ENCODE measurements at regions not wholly inside any gene's neighbourhood (a gene's known extent, or its start where the extent isn't known, plus 50 kb on each side); places are given as distances from the start of the nearest gene placed in this dataset.

GRCh38 chr2:220366765-220367164, 739.3 kb downstream of the SLC4A3 start:
- no peak for TF ChIP-seq CTCF (IDR thresholded peaks at IDR 0.05; ENCODE audit: poor library complexity, severe bottlenecking)
- no peak for TF ChIP-seq MXI1 (conservative IDR thresholded peaks at IDR 0.05; ENCODE audit: poor library complexity, severe bottlenecking)
- no peak for TF ChIP-seq EZH2 (IDR thresholded peaks at IDR 0.05; ENCODE audit: borderline replicate concordance, insufficient read depth, low read length, poor library complexity, severe bottlenecking)
- no peak for TF ChIP-seq SMC3 (conservative IDR thresholded peaks at IDR 0.05; ENCODE audit: poor library complexity)
- no peak for TF ChIP-seq EP300 (conservative IDR thresholded peaks at IDR 0.05; ENCODE audit: poor library complexity, severe bottlenecking)
- TF ChIP-seq POLR2AphosphoS5 (IDR thresholded peaks at IDR 0.05) = no peak
- TF ChIP-seq REST (IDR thresholded peaks at IDR 0.05; ENCODE audit: borderline replicate concordance) = no peak
- no peak for TF ChIP-seq TAF1 (IDR thresholded peaks at IDR 0.05; ENCODE audit: low read depth)
